Central memory CD8-positive, alpha-beta T cell (primary cell): ENCODE measurements at regions not wholly inside any gene's neighbourhood (a gene's known extent, or its start where the extent isn't known, plus 50 kb on each side); places are given as distances from the start of the nearest gene placed in this dataset.

Experiments
- ATAC-seq: fragments of 150-1000 bp; cut with Tn5 transposase; replicated peaks from 2 replicates; pipeline ENCODE4 v1.10.0; 2022; ENCODE audit warnings: mild to moderate bottlenecking, moderate FRiP score, moderate number of reproducible peaks; ENCODE audit not compliant: poor library complexity, severe bottlenecking; ENCODE audit errors: extremely low read depth
- DNase-seq, 2 donors: peaks; one replicate each; pipeline ENCODE4 v3.0.0; 2021; ENCODE audit warnings: low spot score in 2 of 2
- H3K27ac Mint-ChIP-seq: one replicate; pipeline ENCODE4 v1.8.0; 2022; ENCODE audit warnings: low read depth, mild to moderate bottlenecking, moderate library complexity, mixed read lengths
- H3K27me3 Mint-ChIP-seq: one replicate; pipeline ENCODE4 v1.8.0; 2022; ENCODE audit warnings: mixed read lengths
- H3K36me3 Mint-ChIP-seq: one replicate; pipeline ENCODE4 v1.8.0; 2022; ENCODE audit warnings: mild to moderate bottlenecking, moderate library complexity, mixed read lengths; ENCODE audit not compliant: insufficient read depth
- H3K4me1 Mint-ChIP-seq: one replicate; pipeline ENCODE4 v1.8.0; 2022; ENCODE audit warnings: mixed read lengths
- H3K4me3 Mint-ChIP-seq: one replicate; pipeline ENCODE4 v1.8.0; 2022; ENCODE audit warnings: mild to moderate bottlenecking, moderate library complexity, mixed read lengths
- H3K9me3 Mint-ChIP-seq: one replicate; pipeline ENCODE4 v1.8.0; 2022; ENCODE audit warnings: mixed read lengths

- Mint-ChIP-seq H3K4me1 (no peaks in the 10 kb centered on the region), H3K4me3 (no peak overlapping the region), H3K27ac (no peak overlapping the region), H3K36me3 (no peaks in the 10 kb centered on the region), H3K9me3 (peaks cover 18% of the 10 kb centered on the region), H3K27me3 (no peaks in the 10 kb centered on the region)
- no peak for DNase-seq
- no peak for ATAC-seq
These were observed 172.5 kb downstream of the FOXA2 start for GRCh38 chr20:22411627-22412450.

- ATAC-seq (no peak), DNase-seq (no peak)
- Mint-ChIP-seq H3K4me1 (no peaks in the 10 kb centered on the region), H3K9me3 (peaks cover 18% of the 10 kb centered on the region), H3K36me3 (no peaks in the 10 kb centered on the region), H3K4me3 (no peak overlapping the region), H3K27ac (no peak overlapping the region), H3K27me3 (no peaks in the 10 kb centered on the region)
These were observed 173.1 kb downstream of the FOXA2 start for GRCh38 chr20:22411286-22411626.

GRCh38 chr20:22410556-22411130 is 173.7 kb downstream of the FOXA2 start:
- no peak overlapping the region for H3K27ac Mint-ChIP-seq
- ATAC-seq, result no peak

GRCh38 chr20:22408521-22409402 is 175.6 kb downstream of the FOXA2 start:
- no peaks in the 10 kb centered on the region for H3K36me3 Mint-ChIP-seq
- peaks cover 18% of the 10 kb centered on the region for H3K9me3 Mint-ChIP-seq
- H3K27me3 Mint-ChIP-seq, result no peaks in the 10 kb centered on the region
- no peak overlapping the region for H3K27ac Mint-ChIP-seq
- H3K4me3 Mint-ChIP-seq, result no peak overlapping the region
- DNase-seq (no peak), ATAC-seq (no peak)
- H3K4me1 Mint-ChIP-seq, result no peaks in the 10 kb centered on the region

More at GRCh38 chr20:22410556-22411130, 173.7 kb downstream of the FOXA2 start:
- H3K4me3 Mint-ChIP-seq, result no peak overlapping the region
- no peak for DNase-seq
- peaks cover 18% of the 10 kb centered on the region for H3K9me3 Mint-ChIP-seq
- no peaks in the 10 kb centered on the region for H3K27me3 Mint-ChIP-seq
- no peaks in the 10 kb centered on the region for H3K4me1 Mint-ChIP-seq
- H3K36me3 Mint-ChIP-seq, result no peaks in the 10 kb centered on the region

- Mint-ChIP-seq H3K36me3 (no peaks in the 10 kb centered on the region), H3K27ac (no peak overlapping the region), H3K4me1 (no peaks in the 10 kb centered on the region), H3K4me3 (no peak overlapping the region), H3K9me3 (peaks cover 13% of the 10 kb centered on the region), H3K27me3 (no peaks in the 10 kb centered on the region)
- DNase-seq (no peak), ATAC-seq (no peak)
These were observed 176.9 kb downstream of the FOXA2 start for GRCh38 chr20:22407237-22408193.

- Mint-ChIP-seq H3K4me1 (no peaks in the 10 kb centered on the region), H3K27me3 (no peaks in the 10 kb centered on the region), H3K4me3 (no peak overlapping the region), H3K9me3 (peaks cover 6% of the 10 kb centered on the region), H3K36me3 (no peaks in the 10 kb centered on the region), H3K27ac (no peak overlapping the region)
- DNase-seq (no peak), ATAC-seq (no peak)
These were observed 179.8 kb downstream of the FOXA2 start for GRCh38 chr20:22404419-22405170.

GRCh38 chr20:22403632-22404361 is 180.6 kb downstream of the FOXA2 start:
- no peak overlapping the region for H3K27ac Mint-ChIP-seq
- DNase-seq, result no peak
- no peaks in the 10 kb centered on the region for H3K27me3 Mint-ChIP-seq

GRCh38 chr20:22403022-22403631 is 181.2 kb downstream of the FOXA2 start:
- Mint-ChIP-seq H3K27ac (no peak overlapping the region), H3K4me3 (no peak overlapping the region), H3K27me3 (no peaks in the 10 kb centered on the region), H3K36me3 (no peaks in the 10 kb centered on the region), H3K9me3 (peaks cover 16% of the 10 kb centered on the region), H3K4me1 (no peaks in the 10 kb centered on the region)
- no peak for ATAC-seq
- no peak for DNase-seq

More at GRCh38 chr20:22403632-22404361, 180.6 kb downstream of the FOXA2 start:
- Mint-ChIP-seq H3K4me3 (no peak overlapping the region), H3K4me1 (no peaks in the 10 kb centered on the region), H3K9me3 (peaks cover 11% of the 10 kb centered on the region), H3K36me3 (no peaks in the 10 kb centered on the region)
- no peak for ATAC-seq

- no peak for DNase-seq
- peaks cover 18% of the 10 kb centered on the region for H3K9me3 Mint-ChIP-seq
- no peak overlapping the region for H3K27ac Mint-ChIP-seq
- ATAC-seq, result no peak
- no peak overlapping the region for H3K4me3 Mint-ChIP-seq
- H3K36me3 Mint-ChIP-seq, result no peaks in the 10 kb centered on the region
- no peaks in the 10 kb centered on the region for H3K27me3 Mint-ChIP-seq
- no peaks in the 10 kb centered on the region for H3K4me1 Mint-ChIP-seq
These were observed 181.8 kb downstream of the FOXA2 start for GRCh38 chr20:22402550-22402949.

GRCh38 chr20:22400440-22400839 is 183.9 kb downstream of the FOXA2 start:
- no peak for DNase-seq
- H3K4me1 Mint-ChIP-seq, result no peaks in the 10 kb centered on the region
- H3K36me3 Mint-ChIP-seq, result no peaks in the 10 kb centered on the region
- H3K4me3 Mint-ChIP-seq, result no peak overlapping the region
- H3K27ac Mint-ChIP-seq, result no peak overlapping the region
- H3K9me3 Mint-ChIP-seq, result peaks cover 18% of the 10 kb centered on the region
- H3K27me3 Mint-ChIP-seq, result no peaks in the 10 kb centered on the region
- ATAC-seq, result no peak

- DNase-seq, result no peak
- no peak for ATAC-seq
- Mint-ChIP-seq H3K27ac (no peak overlapping the region), H3K27me3 (no peaks in the 10 kb centered on the region), H3K4me1 (no peaks in the 10 kb centered on the region), H3K36me3 (no peaks in the 10 kb centered on the region), H3K4me3 (no peak overlapping the region), H3K9me3 (peaks cover 12% of the 10 kb centered on the region)
These were observed 189.8 kb downstream of the FOXA2 start for GRCh38 chr20:22394583-22394982.
